ENCODE measurements at regions not wholly inside any gene's neighbourhood (a gene's known extent, or its start where the extent isn't known, plus 50 kb on each side); places are given as distances from the start of the nearest gene placed in this dataset.

DNA sequence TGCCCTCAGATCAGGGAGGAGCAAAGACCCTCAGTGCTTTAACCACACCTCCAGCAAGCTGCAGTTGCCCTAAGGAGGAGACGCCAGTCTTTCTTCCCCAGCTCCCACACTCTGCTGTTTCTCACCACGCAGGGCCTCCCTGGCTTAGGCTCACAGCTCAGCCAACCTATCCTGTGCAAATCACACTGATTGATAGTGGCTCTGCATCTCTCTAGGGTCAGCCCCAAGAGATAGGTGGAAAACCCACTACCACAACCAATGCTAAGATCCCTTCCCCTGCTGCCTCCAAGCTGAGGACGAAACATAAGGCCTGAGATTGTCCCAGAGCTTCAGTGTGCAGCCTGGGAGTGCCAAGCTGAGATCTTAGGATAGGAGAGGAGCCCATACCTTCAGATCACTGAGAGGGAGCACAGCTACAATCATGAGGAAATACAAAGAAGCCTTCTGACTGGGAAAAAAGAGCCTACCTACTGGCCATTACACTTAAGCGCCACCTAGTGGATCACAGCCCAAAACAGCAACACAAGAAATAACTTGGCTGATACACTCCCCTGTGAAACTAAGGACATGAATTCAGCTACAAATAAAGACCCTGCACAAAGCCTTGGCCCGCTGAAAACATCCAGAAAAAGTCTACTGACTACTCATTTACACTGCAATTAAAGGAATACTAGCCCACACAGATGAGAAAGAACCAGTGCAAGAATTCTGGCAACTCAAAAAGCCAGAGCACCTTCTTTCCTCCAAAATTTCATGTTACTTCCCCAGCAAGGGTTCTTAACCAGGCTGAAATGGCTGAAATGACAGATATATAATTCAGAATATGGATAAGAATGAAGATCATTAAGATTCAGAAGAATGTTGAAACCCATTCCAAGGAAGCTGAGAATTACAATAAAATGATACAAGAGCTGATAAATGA is 271.5 kb upstream of the DCBLD2 start:
- H3K9me2 ChIP-seq (ENCODE audit: insufficient read depth, low read length): no peaks in the 10 kb centered on the region
- H3K79me2 ChIP-seq (replicated peaks; ENCODE audit: insufficient read depth, low read length): no peaks in the 10 kb centered on the region
- no peaks in the 10 kb centered on the region for H3F3A ChIP-seq (ENCODE audit: insufficient read depth, low read length, poor library complexity, severe bottlenecking)
- TF ChIP-seq REST (IDR thresholded peaks at IDR 0.05; ENCODE audit: borderline replicate concordance) (no peak), CTCF (IDR thresholded peaks at IDR 0.05; ENCODE audit: poor library complexity, severe bottlenecking) (peak; percentile 65), MXI1 (conservative IDR thresholded peaks at IDR 0.05; ENCODE audit: poor library complexity, severe bottlenecking) (no peak), RAD21 (conservative IDR thresholded peaks at IDR 0.05) (peak; percentile 38), SMC3 (conservative IDR thresholded peaks at IDR 0.05; ENCODE audit: poor library complexity) (peak; percentile 50), EP300 (conservative IDR thresholded peaks at IDR 0.05; ENCODE audit: poor library complexity, severe bottlenecking) (no peak)
- no peak overlapping the region for H3K9ac ChIP-seq (ENCODE audit: low read length)
- H3K4me2 ChIP-seq (ENCODE audit: low read length): no peak overlapping the region
- H3K27ac ChIP-seq (ENCODE audit: low read length): no peak overlapping the region
- no peaks in the 10 kb centered on the region for H3K27me3 ChIP-seq (ENCODE audit: insufficient read depth, low read depth, low read length)
- H2AFZ ChIP-seq (ENCODE audit: low read depth, low read length): no peak overlapping the region
- H4K20me1 ChIP-seq (ENCODE audit: insufficient read depth): no peaks in the 10 kb centered on the region
- H3K9me3 ChIP-seq (ENCODE audit: low read length): no peaks in the 10 kb centered on the region
- H3K4me3 ChIP-seq (ENCODE audit: low read length): no peak overlapping the region
- no peaks in the 10 kb centered on the region for H3K36me3 ChIP-seq (ENCODE audit: insufficient read depth, low read length)

GRCh38 chr3:99171800-99172199 is 270.3 kb upstream of the DCBLD2 start:
- Histone ChIP-seq H3K9me2 (ENCODE audit: insufficient read depth, low read length) (no peaks in the 10 kb centered on the region), H2AFZ (ENCODE audit: low read depth, low read length) (no peak overlapping the region), H3K4me2 (ENCODE audit: low read length) (no peak overlapping the region), H3K36me3 (ENCODE audit: insufficient read depth, low read length) (no peaks in the 10 kb centered on the region), H3K79me2 (replicated peaks; ENCODE audit: insufficient read depth, low read length) (no peaks in the 10 kb centered on the region), H3K27me3 (ENCODE audit: insufficient read depth, low read depth, low read length) (no peaks in the 10 kb centered on the region), H3K9ac (ENCODE audit: low read length) (no peak overlapping the region), H4K20me1 (ENCODE audit: insufficient read depth) (no peaks in the 10 kb centered on the region), H3K27ac (ENCODE audit: low read length) (no peak overlapping the region), H3K4me3 (ENCODE audit: low read length) (no peak overlapping the region), H3K9me3 (ENCODE audit: low read length) (no peaks in the 10 kb centered on the region), H3F3A (ENCODE audit: insufficient read depth, low read length, poor library complexity, severe bottlenecking) (no peaks in the 10 kb centered on the region)
- TF ChIP-seq EZH2 (IDR thresholded peaks at IDR 0.05; ENCODE audit: borderline replicate concordance, insufficient read depth, low read length, poor library complexity, severe bottlenecking) (no peak), TAF1 (IDR thresholded peaks at IDR 0.05; ENCODE audit: low read depth) (no peak), CTCF (IDR thresholded peaks at IDR 0.05; ENCODE audit: poor library complexity, severe bottlenecking) (no peak), SMC3 (conservative IDR thresholded peaks at IDR 0.05; ENCODE audit: poor library complexity) (no peak), POLR2AphosphoS5 (IDR thresholded peaks at IDR 0.05) (no peak), REST (IDR thresholded peaks at IDR 0.05; ENCODE audit: borderline replicate concordance) (no peak), RAD21 (conservative IDR thresholded peaks at IDR 0.05) (no peak), MXI1 (conservative IDR thresholded peaks at IDR 0.05; ENCODE audit: poor library complexity, severe bottlenecking) (no peak), EP300 (conservative IDR thresholded peaks at IDR 0.05; ENCODE audit: poor library complexity, severe bottlenecking) (no peak)

All from neural cell (in vitro differentiated cells).